ENCODE measurements at regions not wholly inside any gene's neighbourhood (a gene's known extent, or its start where the extent isn't known, plus 50 kb on each side); places are given as distances from the start of the nearest gene placed in this dataset.

DNA sequence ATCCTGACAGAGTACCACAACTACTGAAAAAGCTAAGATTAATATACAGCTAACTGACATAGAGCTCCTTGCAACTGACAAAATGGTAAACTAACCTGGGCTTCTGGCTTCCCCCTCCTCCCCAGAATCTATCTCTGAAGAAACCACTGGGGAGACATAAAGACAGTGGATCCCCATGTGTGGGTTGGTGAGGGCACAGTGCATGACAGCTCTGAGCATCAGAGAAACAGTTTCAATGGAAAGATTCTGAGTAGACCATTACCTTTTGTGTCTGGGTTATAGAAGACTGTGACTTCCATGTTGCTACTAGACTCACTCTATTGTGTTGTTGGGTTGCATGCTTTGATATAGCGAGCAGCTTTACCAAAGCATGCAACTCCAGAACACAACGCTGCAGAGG is 247.4 kb downstream of the EFCAB11 start:
- Mint-ChIP-seq H3K4me3 (no peak overlapping the region), H3K4me1 (peaks cover 16% of the 10 kb centered on the region), H3K27me3 (no peaks in the 10 kb centered on the region), H3K9me3 (peaks cover 6% of the 10 kb centered on the region), H3K27ac (no peak overlapping the region), H3K36me3 (ENCODE audit: low read depth) (no peaks in the 10 kb centered on the region)
- ATAC-seq (ENCODE audit: low read depth), result peak; percentile 14
- ChIA-PET CTCF (no interaction called here), POLR2A (no interaction called here)
- intact Hi-C loops (cut with micrococcal nuclease), result no loop called here
- TF ChIP-seq CTCF (IDR thresholded peaks at IDR 0.05), result no peak
- DNase-seq, result no peak

DNA sequence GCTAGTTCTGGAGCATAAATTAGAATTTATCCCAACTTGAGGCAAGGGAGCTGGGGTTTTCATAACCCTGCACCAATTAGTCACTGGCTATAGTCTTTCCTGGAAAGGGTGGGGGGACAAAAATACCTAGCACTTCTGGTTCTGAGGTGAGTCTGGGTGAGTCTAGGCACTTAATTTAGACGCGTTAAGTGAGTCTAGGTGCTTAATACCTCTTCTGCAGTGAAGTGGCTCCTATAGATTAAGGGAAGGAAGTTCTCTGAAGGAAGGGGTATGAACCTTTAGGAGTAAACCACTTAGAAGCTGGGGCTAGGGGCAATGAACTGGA is 251.7 kb downstream of the EFCAB11 start:
- Mint-ChIP-seq H3K4me3 (no peak overlapping the region), H3K27me3 (no peaks in the 10 kb centered on the region), H3K4me1 (peaks cover 28% of the 10 kb centered on the region), H3K27ac (no peak overlapping the region), H3K36me3 (ENCODE audit: low read depth) (no peaks in the 10 kb centered on the region), H3K9me3 (no peaks in the 10 kb centered on the region)
- TF ChIP-seq CTCF (IDR thresholded peaks at IDR 0.05), result no peak
- intact Hi-C loops (cut with micrococcal nuclease), result loop anchor here (1.0 to 5.0 kb wide), 3 partner anchors 64 to 516 kb away; no protein-coding TSS in a partner anchor
- no peak for DNase-seq
- POLR2A ChIA-PET, result interaction anchor here (0.6 to 3.9 kb wide), 7 partner anchors 11 to 339 kb away, joined by 3 to 22 read pairs (median 4); no protein-coding TSS in a partner anchor
- CTCF ChIA-PET, result no interaction called here
- no peak for ATAC-seq (ENCODE audit: low read depth)

DNA sequence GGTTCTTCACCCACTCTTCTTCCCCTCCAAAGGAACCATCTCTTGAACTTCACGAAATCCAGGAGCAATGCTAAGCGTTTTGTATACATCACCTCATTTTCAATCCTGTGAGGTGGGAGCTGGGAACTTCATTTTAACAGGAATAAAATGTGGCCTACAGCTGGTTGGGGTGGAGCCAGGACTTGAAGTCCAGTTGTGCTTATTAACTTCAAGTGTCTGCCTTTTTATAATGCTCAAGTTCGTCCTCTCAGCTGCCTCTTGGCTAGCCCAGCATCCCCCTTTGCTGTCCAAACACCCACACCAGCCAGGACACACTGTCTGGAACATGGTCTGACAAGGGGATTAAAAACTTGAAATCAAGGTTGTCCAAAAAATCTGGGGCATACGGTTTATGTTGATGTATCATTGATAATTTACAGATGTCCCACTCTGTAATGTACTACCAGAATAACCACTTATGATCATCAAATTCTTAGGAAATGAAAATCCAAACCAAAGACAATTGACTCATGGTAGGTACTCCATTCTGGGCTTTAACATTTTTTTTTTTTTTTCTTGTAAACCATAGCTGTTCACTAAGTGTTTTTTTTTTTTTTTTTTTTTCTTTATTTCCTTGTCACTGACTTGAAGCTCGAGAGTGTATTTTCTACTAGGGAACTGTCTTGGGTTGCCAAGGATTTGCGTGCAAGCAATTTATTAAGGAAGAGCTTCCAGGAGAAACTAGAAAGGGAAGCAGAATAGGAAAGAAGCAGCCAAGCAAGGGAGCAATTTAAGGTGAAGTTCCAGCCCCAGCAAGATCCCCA is 252.3 kb downstream of the EFCAB11 start:
- Mint-ChIP-seq H3K4me3 (peak overlapping the region; percentile 73), H3K4me1 (peaks cover 28% of the 10 kb centered on the region)
- no peak for TF ChIP-seq CTCF (IDR thresholded peaks at IDR 0.05)

GRCh38 chr14:89701211-89702043 is 253.1 kb downstream of the EFCAB11 start:
- no peaks in the 10 kb centered on the region for H3K9me3 Mint-ChIP-seq
- no peaks in the 10 kb centered on the region for H3K36me3 Mint-ChIP-seq (ENCODE audit: low read depth)
- POLR2A ChIA-PET, result interaction anchor here (0.5 to 3.9 kb wide), 4 partner anchors 19 to 1056 kb away, joined by 3 to 22 read pairs (median 4); no protein-coding TSS in a partner anchor
- H3K27ac Mint-ChIP-seq, result peak overlapping the region; percentile 86
- H3K4me1 Mint-ChIP-seq, result peaks cover 28% of the 10 kb centered on the region
- DNase-seq (peak; percentile 81), ATAC-seq (ENCODE audit: low read depth) (peak; percentile 95)
- intact Hi-C loops (cut with micrococcal nuclease), result loop anchor here (1.0 to 5.0 kb wide), 6 partner anchors 20 to 514 kb away; no protein-coding TSS in a partner anchor
- TF ChIP-seq CTCF (IDR thresholded peaks at IDR 0.05), result no peak
- CTCF ChIA-PET, result interaction anchor here (1.0 kb wide), 2 partner anchors 19 to 20 kb away, joined by 3 to 4 read pairs; no protein-coding TSS in a partner anchor
- H3K4me3 Mint-ChIP-seq, result peak overlapping the region; percentile 77
- no peaks in the 10 kb centered on the region for H3K27me3 Mint-ChIP-seq

More for the DNA sequence above, 252.3 kb downstream of the EFCAB11 start:
- Mint-ChIP-seq H3K36me3 (ENCODE audit: low read depth) (no peaks in the 10 kb centered on the region), H3K27ac (peak overlapping the region; percentile 86), H3K9me3 (no peaks in the 10 kb centered on the region), H3K27me3 (no peaks in the 10 kb centered on the region)
- POLR2A ChIA-PET, result interaction anchor here (0.6 to 3.9 kb wide), 8 partner anchors 11 to 338 kb away, joined by 3 to 22 read pairs (median 4); no protein-coding TSS in a partner anchor
- ATAC-seq (ENCODE audit: low read depth) (no peak), DNase-seq (no peak)
- CTCF ChIA-PET, result interaction anchor here (1.0 kb wide), 1 partner anchor 19 kb away, joined by 3 read pairs; no protein-coding TSS in a partner anchor
- intact Hi-C loops (cut with micrococcal nuclease), result loop anchor here (1.0 to 5.0 kb wide), 3 partner anchors 65 to 515 kb away; no protein-coding TSS in a partner anchor

Data from activated B cell treated with CpG ODN at 0.5 μM for 24 hours (primary cell).